ENCODE measurements at regions not wholly inside any gene's neighbourhood (a gene's known extent, or its start where the extent isn't known, plus 50 kb on each side); places are given as distances from the start of the nearest gene placed in this dataset.
"Not testable (repeated sequence)": the region's sequence is repeated elsewhere in the genome, so short reads cannot be mapped to it uniquely, and the experiment has no call there.

DNA sequence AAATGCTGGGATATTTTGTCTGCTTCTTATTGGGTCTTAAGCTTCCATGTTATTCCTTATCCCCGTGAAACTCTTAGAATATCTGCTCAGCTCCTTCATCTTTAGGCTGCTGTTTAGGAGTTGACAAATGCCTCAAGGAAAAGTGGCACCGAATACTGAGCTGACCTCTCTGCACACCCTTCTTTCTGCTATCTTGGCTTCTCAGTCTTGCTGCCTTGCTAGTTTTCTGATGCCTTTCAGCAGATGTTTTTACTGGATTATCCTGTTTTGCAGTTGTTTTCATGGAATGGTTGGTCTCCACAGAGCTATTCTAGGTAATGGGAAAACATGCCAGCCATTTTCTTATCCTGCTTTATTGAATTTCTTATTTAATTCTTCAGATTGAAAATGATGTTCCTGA, 86.3 kb downstream of the GYPE start:
- DNase-seq: no peak

DNA sequence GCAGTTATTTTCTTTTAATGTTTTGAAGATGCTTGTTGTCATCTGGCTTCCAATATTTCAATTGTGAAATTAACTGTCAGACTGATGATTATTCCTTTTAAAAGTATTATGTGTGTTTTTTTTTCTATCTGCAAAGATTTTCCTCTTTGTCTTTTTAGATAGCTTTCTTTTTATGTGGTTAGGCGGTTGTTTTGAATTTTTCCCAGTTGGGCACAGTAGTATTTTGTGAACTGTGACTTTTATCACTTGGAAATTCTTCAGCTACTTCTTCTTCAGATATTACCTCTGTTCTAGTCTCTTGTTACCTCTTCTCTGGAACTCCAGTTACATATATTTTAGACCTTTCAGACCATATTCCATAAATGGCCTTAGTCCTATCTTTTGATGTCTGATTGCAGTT, 87.5 kb downstream of the GYPE start:
- DNase-seq: not testable (repeated sequence)

DNA sequence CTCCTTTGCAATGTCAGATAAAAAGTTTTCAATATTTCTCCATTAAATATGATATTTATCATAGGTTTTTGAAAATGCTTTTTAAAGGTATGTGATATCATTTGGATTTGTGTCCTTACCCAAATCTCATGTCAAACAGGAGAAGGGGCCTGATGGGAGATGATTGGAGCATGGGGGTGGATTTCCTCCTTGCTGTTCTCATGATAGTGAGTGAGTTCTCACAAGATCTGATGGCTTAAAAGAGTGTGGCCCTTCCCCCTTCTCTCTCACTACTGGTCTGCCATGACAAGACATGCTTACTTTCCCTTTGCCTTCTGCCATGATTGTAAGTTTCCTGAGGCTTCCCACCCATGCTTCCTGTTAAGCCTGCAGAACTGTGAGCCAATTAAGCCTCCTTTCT, 90.0 kb downstream of the GYPE start:
- DNase-seq: not testable (repeated sequence)

GRCh38 chr4:143813431-143814154, 91.8 kb downstream of the GYPE start:
- DNase-seq: not testable (repeated sequence)

DNA sequence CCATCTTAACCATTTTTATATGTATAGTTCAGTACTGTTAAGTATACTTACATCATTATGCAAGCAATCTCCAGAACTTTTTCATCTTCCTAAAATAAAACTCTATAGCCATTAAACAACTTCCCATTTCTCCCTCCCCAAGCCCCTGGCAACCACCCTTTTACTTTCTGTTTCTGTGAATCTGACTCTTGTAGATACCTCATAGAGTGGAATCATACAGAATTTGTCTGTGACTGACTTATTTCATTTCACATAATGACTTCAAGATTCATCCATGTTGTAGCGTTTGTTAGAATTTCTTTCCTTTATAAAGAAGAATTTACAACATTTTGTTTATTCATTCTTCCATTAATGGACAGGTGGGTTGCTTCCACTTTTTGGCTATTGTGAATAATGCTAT, 91.2 kb upstream of the FREM3 start:
- not testable (repeated sequence) for DNase-seq

DNA sequence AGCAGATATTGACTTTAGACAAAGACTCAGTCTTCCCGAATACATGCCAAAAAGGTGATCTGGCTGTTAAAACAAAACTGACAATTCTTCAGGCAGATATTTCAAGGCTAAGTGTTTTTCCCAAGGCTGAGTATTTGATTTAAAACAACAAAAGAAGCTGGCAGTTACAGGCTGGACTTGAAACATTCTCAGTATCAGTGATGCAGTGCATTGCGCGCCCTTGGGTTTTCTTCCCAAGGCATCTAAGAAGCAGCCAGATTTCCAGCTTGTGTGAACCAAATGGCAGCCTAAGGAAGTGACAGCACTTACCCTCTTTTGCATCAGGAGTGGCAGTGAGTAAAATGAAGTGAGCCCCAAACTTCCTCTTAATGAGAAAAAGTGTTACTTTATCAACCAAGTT, 90.0 kb upstream of the FREM3 start:
- not testable (repeated sequence) for DNase-seq

DNA sequence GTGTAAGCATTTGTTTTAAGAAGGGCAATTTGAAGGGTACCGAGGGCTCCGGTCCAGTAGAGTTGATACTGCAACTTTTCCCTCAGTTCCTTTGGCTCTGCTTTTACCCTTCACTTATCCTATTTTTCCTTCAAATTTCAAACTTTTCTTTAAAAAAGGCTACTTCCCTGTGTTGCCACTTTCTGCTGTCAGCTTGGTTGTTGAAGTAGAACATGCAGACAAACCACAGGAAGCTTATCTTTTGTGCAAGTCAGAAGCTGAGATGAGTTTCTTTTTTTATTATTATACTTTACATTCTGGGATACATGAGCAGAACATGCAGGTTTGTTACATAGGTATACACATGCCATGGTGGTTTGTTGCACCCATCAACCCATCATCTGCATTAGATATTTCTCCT, 89.1 kb upstream of the FREM3 start:
- DNase-seq: not testable (repeated sequence)

- DNase-seq: no peak
Observed at GRCh38 chr4:143784567-143784966, 84.1 kb upstream of the FREM3 start.

DNA sequence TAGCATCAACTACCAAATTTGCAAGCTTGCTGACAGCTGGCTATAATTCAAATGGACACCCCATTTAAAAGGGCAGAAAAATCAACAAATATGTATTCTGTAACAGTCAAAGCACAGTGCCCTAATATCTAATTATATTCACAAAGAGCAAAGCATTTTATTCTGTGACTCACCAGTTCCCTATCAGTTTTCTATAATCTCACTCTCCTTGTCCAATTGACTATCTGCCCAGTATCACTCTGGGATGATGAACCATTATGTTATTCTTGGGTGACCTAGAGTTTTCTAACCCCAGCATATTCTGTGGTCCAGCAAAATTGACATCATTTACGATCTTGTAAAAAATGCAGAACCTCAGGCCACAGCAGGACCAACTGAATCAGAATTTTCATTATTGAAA, 82.0 kb upstream of the FREM3 start:
- DNase-seq: no peak

GRCh38 chr4:143773998-143774895, 73.8 kb upstream of the FREM3 start:
- peak; percentile 2 for DNase-seq

- DNase-seq: no peak
Observed at GRCh38 chr4:143771269-143771668, 70.8 kb upstream of the FREM3 start.

DNA sequence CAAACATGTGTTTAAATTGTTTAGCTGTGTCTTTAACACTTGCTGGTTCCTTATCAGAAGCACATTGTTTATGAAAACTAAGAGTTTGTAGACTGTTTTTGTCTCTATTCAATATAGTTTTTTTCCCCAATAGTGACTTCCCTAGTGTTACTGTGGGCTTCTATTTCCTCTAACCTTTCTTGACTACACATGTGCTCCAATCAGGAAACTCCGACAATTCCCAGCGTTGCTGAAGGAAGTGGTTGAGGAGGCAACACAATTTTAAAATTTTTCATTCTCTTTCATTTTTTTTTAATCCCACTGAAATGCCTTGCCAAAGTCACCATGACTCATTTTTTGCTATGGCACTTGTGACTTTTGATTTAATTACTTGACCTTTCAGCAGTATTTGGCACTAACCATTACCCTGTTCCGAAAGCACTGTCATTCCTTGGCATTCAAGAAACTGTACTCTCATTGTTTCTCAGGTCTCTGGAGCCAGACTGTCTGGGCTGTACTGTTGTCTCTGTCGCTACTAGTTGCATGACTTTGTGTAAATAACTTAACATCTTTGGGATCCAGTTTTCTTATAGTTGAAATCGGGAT, 67.6 kb upstream of the FREM3 start:
- DNase-seq: no peak

GRCh38 chr4:143763587-143763986, 63.1 kb upstream of the FREM3 start:
- DNase-seq: no peak

DNA sequence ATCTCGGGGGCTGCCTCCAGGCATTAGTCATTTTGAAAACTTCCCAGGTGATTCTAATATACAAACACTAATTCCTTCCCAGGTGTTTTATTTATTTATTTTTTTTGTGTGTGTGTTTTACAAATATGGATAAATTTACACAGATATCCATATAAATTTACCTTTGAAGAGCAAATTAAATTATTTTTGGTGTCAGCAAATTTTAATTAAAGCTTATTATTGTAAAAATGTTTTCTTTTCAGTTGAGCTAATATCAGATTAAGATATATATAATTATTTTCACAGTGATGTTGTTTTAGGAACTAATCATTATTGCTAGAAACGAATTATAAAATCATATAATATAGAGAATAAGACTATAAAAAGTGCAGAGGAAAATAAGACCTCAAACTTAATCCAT, 62.0 kb upstream of the FREM3 start:
- DNase-seq: no peak
